NB4 (cell line): ENCODE measurements at regions not wholly inside any gene's neighbourhood (a gene's known extent, or its start where the extent isn't known, plus 50 kb on each side); places are given as distances from the start of the nearest gene placed in this dataset.
A peak's percentile ranks its signal among the peaks of the same experiment; 100 is the strongest.
"Not testable (repeated sequence)": the region's sequence is repeated elsewhere in the genome, so short reads cannot be mapped to it uniquely, and the experiment has no call there.

ENCODE experiments used
- DNase-seq: peaks from one replicate; pipeline ENCODE4 v3.0.0; 2010; ENCODE audit warnings: low read depth
- H3K4me3 ChIP-seq: one replicate; pipeline ENCODE4 v1.5.1; 2011; ENCODE audit warnings: mild to moderate bottlenecking, low read depth, low read length, moderate library complexity
- CTCF ChIP-seq: IDR thresholded peaks from one replicate; pipeline ENCODE4 v1.5.1; 2012; ENCODE audit warnings: low read depth, low read length
- MAX ChIP-seq: IDR thresholded peaks from 2 replicates; pipeline ENCODE4 v1.6.1; 2011; ENCODE audit warnings: low read depth, low read length
- MYC ChIP-seq: IDR thresholded peaks from 2 replicates; pipeline ENCODE4 v1.6.1; 2011; ENCODE audit warnings: low read depth, low read length
- POLR2A ChIP-seq: IDR thresholded peaks from 2 replicates; pipeline ENCODE4 v1.6.1; 2011; ENCODE audit warnings: mild to moderate bottlenecking; ENCODE audit not compliant: insufficient read length; ENCODE audit errors: extremely low read depth

GRCh38 chr6:6982663-6983062 lies 125.1 kb upstream of the RREB1 start:
- H3K4me3 ChIP-seq, result no peak overlapping the region
- no peak for TF ChIP-seq POLR2A
- TF ChIP-seq CTCF, result no peak
- TF ChIP-seq MAX, result no peak
- TF ChIP-seq MYC, result no peak
- DNase-seq, result no peak

- DNase-seq, result no peak
- H3K4me3 ChIP-seq, result no peak overlapping the region
- no peak for TF ChIP-seq CTCF
- TF ChIP-seq MYC, result no peak
- TF ChIP-seq POLR2A, result no peak
- no peak for TF ChIP-seq MAX
Observed at GRCh38 chr6:6984585-6985366, 123.0 kb upstream of the RREB1 start.

- peak; percentile 41 for DNase-seq
- no peak overlapping the region for H3K4me3 ChIP-seq
- no peak for TF ChIP-seq MYC
- no peak for TF ChIP-seq CTCF
- TF ChIP-seq MAX, result peak; percentile 30; the same call in 1 of the 2 replicates
- no peak for TF ChIP-seq POLR2A
Observed at GRCh38 chr6:6986344-6986743, 121.4 kb upstream of the RREB1 start.

- DNase-seq, result no peak
Observed at GRCh38 chr6:6987749-6988148, 120.0 kb upstream of the RREB1 start.

GRCh38 chr6:6990059-6990458 lies 117.7 kb upstream of the RREB1 start:
- not testable (repeated sequence) for DNase-seq, H3K4me3 ChIP-seq

More at GRCh38 chr6:6987749-6988148, 120.0 kb upstream of the RREB1 start:
- no peak overlapping the region for H3K4me3 ChIP-seq
- TF ChIP-seq CTCF (no peak), POLR2A (no peak), MAX (no peak), MYC (no peak)

GRCh38 chr6:6993503-6994237 lies 114.1 kb upstream of the RREB1 start:
- no peak for DNase-seq
- H3K4me3 ChIP-seq, result no peak overlapping the region
- TF ChIP-seq MAX (no peak), MYC (no peak), CTCF (no peak), POLR2A (no peak)
